ENCODE measurements at regions not wholly inside any gene's neighbourhood (a gene's known extent, or its start where the extent isn't known, plus 50 kb on each side); places are given as distances from the start of the nearest gene placed in this dataset.

- no peaks in the 10 kb centered on the region for H3K9me3 Mint-ChIP-seq
- no peak overlapping the region for H3K27ac Mint-ChIP-seq
- H3K4me1 Mint-ChIP-seq (ENCODE audit: low read depth) = no peaks in the 10 kb centered on the region
- H3K36me3 Mint-ChIP-seq (ENCODE audit: low read depth) = no peaks in the 10 kb centered on the region
- H3K4me3 Mint-ChIP-seq = no peak overlapping the region
- H3K27me3 Mint-ChIP-seq = no peaks in the 10 kb centered on the region
These were observed 700.5 kb upstream of the MEF2C start for GRCh38 chr5:89583534-89583933.

GRCh38 chr5:89582768-89583339 is 699.9 kb upstream of the MEF2C start:
- Mint-ChIP-seq H3K27ac (no peak overlapping the region), H3K9me3 (no peaks in the 10 kb centered on the region), H3K4me1 (ENCODE audit: low read depth) (no peaks in the 10 kb centered on the region), H3K27me3 (no peaks in the 10 kb centered on the region), H3K4me3 (no peak overlapping the region), H3K36me3 (ENCODE audit: low read depth) (no peaks in the 10 kb centered on the region)

- H3K27me3 Mint-ChIP-seq = no peaks in the 10 kb centered on the region
- no peaks in the 10 kb centered on the region for H3K4me1 Mint-ChIP-seq (ENCODE audit: low read depth)
- H3K36me3 Mint-ChIP-seq (ENCODE audit: low read depth) = no peaks in the 10 kb centered on the region
- H3K9me3 Mint-ChIP-seq = no peaks in the 10 kb centered on the region
- H3K27ac Mint-ChIP-seq = no peak overlapping the region
- H3K4me3 Mint-ChIP-seq = no peak overlapping the region
These were observed 698.0 kb upstream of the MEF2C start for GRCh38 chr5:89580976-89581375.

- H3K36me3 Mint-ChIP-seq (ENCODE audit: low read depth) = no peaks in the 10 kb centered on the region
- H3K27ac Mint-ChIP-seq = no peak overlapping the region
- no peaks in the 10 kb centered on the region for H3K4me1 Mint-ChIP-seq (ENCODE audit: low read depth)
- H3K27me3 Mint-ChIP-seq = no peaks in the 10 kb centered on the region
- H3K9me3 Mint-ChIP-seq = no peaks in the 10 kb centered on the region
- H3K4me3 Mint-ChIP-seq = no peak overlapping the region
These were observed 692.3 kb upstream of the MEF2C start for GRCh38 chr5:89575319-89575718.

- peaks cover 5% of the 10 kb centered on the region for H3K9me3 Mint-ChIP-seq
- H3K4me3 Mint-ChIP-seq = no peak overlapping the region
- no peaks in the 10 kb centered on the region for H3K27me3 Mint-ChIP-seq
- no peak overlapping the region for H3K27ac Mint-ChIP-seq
- no peaks in the 10 kb centered on the region for H3K36me3 Mint-ChIP-seq (ENCODE audit: low read depth)
- no peaks in the 10 kb centered on the region for H3K4me1 Mint-ChIP-seq (ENCODE audit: low read depth)
These were observed 690.4 kb upstream of the MEF2C start for GRCh38 chr5:89573345-89573744.

- H3K9me3 Mint-ChIP-seq = peaks cover 5% of the 10 kb centered on the region
- H3K27ac Mint-ChIP-seq = no peak overlapping the region
- H3K4me3 Mint-ChIP-seq = no peak overlapping the region
- no peaks in the 10 kb centered on the region for H3K27me3 Mint-ChIP-seq
- H3K36me3 Mint-ChIP-seq (ENCODE audit: low read depth) = no peaks in the 10 kb centered on the region
- H3K4me1 Mint-ChIP-seq (ENCODE audit: low read depth) = no peaks in the 10 kb centered on the region
These were observed 689.7 kb upstream of the MEF2C start for GRCh38 chr5:89572696-89573095.

- H3K4me3 Mint-ChIP-seq = no peak overlapping the region
- no peaks in the 10 kb centered on the region for H3K4me1 Mint-ChIP-seq (ENCODE audit: low read depth)
- no peak overlapping the region for H3K27ac Mint-ChIP-seq
- H3K27me3 Mint-ChIP-seq = no peaks in the 10 kb centered on the region
- H3K9me3 Mint-ChIP-seq = peaks cover 5% of the 10 kb centered on the region
- H3K36me3 Mint-ChIP-seq (ENCODE audit: low read depth) = no peaks in the 10 kb centered on the region
These were observed 687.6 kb upstream of the MEF2C start for GRCh38 chr5:89570557-89570956.

- Mint-ChIP-seq H3K4me1 (ENCODE audit: low read depth) (no peaks in the 10 kb centered on the region), H3K36me3 (ENCODE audit: low read depth) (no peaks in the 10 kb centered on the region), H3K27me3 (no peaks in the 10 kb centered on the region), H3K27ac (no peak overlapping the region), H3K4me3 (no peak overlapping the region), H3K9me3 (peaks cover 5% of the 10 kb centered on the region)
These were observed 683.4 kb upstream of the MEF2C start for GRCh38 chr5:89566340-89566739.

GRCh38 chr5:89560696-89561095 is 677.7 kb upstream of the MEF2C start:
- H3K4me1 Mint-ChIP-seq (ENCODE audit: low read depth) = no peaks in the 10 kb centered on the region
- no peak overlapping the region for H3K27ac Mint-ChIP-seq
- no peaks in the 10 kb centered on the region for H3K36me3 Mint-ChIP-seq (ENCODE audit: low read depth)
- H3K27me3 Mint-ChIP-seq = no peaks in the 10 kb centered on the region
- H3K4me3 Mint-ChIP-seq = no peak overlapping the region
- H3K9me3 Mint-ChIP-seq = no peaks in the 10 kb centered on the region

GRCh38 chr5:89556215-89556913 is 673.4 kb upstream of the MEF2C start:
- no peak overlapping the region for H3K4me3 Mint-ChIP-seq
- no peaks in the 10 kb centered on the region for H3K27me3 Mint-ChIP-seq
- no peak overlapping the region for H3K27ac Mint-ChIP-seq
- H3K9me3 Mint-ChIP-seq = no peaks in the 10 kb centered on the region
- H3K36me3 Mint-ChIP-seq (ENCODE audit: low read depth) = no peaks in the 10 kb centered on the region
- H3K4me1 Mint-ChIP-seq (ENCODE audit: low read depth) = no peaks in the 10 kb centered on the region

- Mint-ChIP-seq H3K36me3 (ENCODE audit: low read depth) (no peaks in the 10 kb centered on the region), H3K4me3 (no peak overlapping the region), H3K27me3 (no peaks in the 10 kb centered on the region), H3K27ac (no peak overlapping the region), H3K9me3 (no peaks in the 10 kb centered on the region), H3K4me1 (ENCODE audit: low read depth) (no peaks in the 10 kb centered on the region)
These were observed 663.7 kb upstream of the MEF2C start for GRCh38 chr5:89546657-89547056.

- Mint-ChIP-seq H3K4me3 (no peak overlapping the region), H3K4me1 (ENCODE audit: low read depth) (no peaks in the 10 kb centered on the region), H3K36me3 (ENCODE audit: low read depth) (no peaks in the 10 kb centered on the region), H3K9me3 (no peaks in the 10 kb centered on the region), H3K27ac (no peak overlapping the region), H3K27me3 (no peaks in the 10 kb centered on the region)
These were observed 662.6 kb upstream of the MEF2C start for GRCh38 chr5:89545626-89546025.

- no peak overlapping the region for H3K27ac Mint-ChIP-seq
- H3K9me3 Mint-ChIP-seq = no peaks in the 10 kb centered on the region
- H3K4me3 Mint-ChIP-seq = no peak overlapping the region
- no peaks in the 10 kb centered on the region for H3K27me3 Mint-ChIP-seq
- H3K36me3 Mint-ChIP-seq (ENCODE audit: low read depth) = no peaks in the 10 kb centered on the region
- H3K4me1 Mint-ChIP-seq (ENCODE audit: low read depth) = no peaks in the 10 kb centered on the region
These were observed 662.1 kb upstream of the MEF2C start for GRCh38 chr5:89545076-89545475.

GRCh38 chr5:89542736-89543135 is 659.8 kb upstream of the MEF2C start:
- Mint-ChIP-seq H3K27me3 (no peaks in the 10 kb centered on the region), H3K36me3 (ENCODE audit: low read depth) (no peaks in the 10 kb centered on the region)

GRCh38 chr5:89537800-89538199 is 654.8 kb upstream of the MEF2C start:
- Mint-ChIP-seq H3K27me3 (no peaks in the 10 kb centered on the region), H3K36me3 (ENCODE audit: low read depth) (no peaks in the 10 kb centered on the region), H3K27ac (no peak overlapping the region), H3K4me3 (no peak overlapping the region), H3K9me3 (no peaks in the 10 kb centered on the region), H3K4me1 (ENCODE audit: low read depth) (no peaks in the 10 kb centered on the region)

More at GRCh38 chr5:89542736-89543135, 659.8 kb upstream of the MEF2C start:
- Mint-ChIP-seq H3K4me1 (ENCODE audit: low read depth) (no peaks in the 10 kb centered on the region), H3K9me3 (no peaks in the 10 kb centered on the region), H3K27ac (no peak overlapping the region), H3K4me3 (no peak overlapping the region)

GRCh38 chr5:89536020-89536419 is 653.0 kb upstream of the MEF2C start:
- Mint-ChIP-seq H3K4me3 (no peak overlapping the region), H3K27me3 (no peaks in the 10 kb centered on the region), H3K4me1 (ENCODE audit: low read depth) (no peaks in the 10 kb centered on the region), H3K27ac (no peak overlapping the region), H3K36me3 (ENCODE audit: low read depth) (no peaks in the 10 kb centered on the region), H3K9me3 (no peaks in the 10 kb centered on the region)
